OCI-LY3 (cell line): ENCODE measurements at regions not wholly inside any gene's neighbourhood (a gene's known extent, or its start where the extent isn't known, plus 50 kb on each side); places are given as distances from the start of the nearest gene placed in this dataset.

ENCODE experiments used
- H2AFZ ChIP-seq: fragments of 200-600, 300-600 bp; shearing (Covaris generic); 2 replicates; pipeline ENCODE4 v1.6.0; 2014; ENCODE audit warnings: antibody characterized with exemption, low read depth, low read length
- H3K27ac ChIP-seq: fragments of 200-600, 300-600 bp; sonication (generic); 2 replicates; pipeline ENCODE4 v1.5.1; 2014; ENCODE audit warnings: mild to moderate bottlenecking, low read length, moderate library complexity, mixed read lengths
- H3K27me3 ChIP-seq: fragments of 200-600, 300-600 bp; sonication (generic); 2 replicates; pipeline ENCODE4 v1.6.1; 2014; ENCODE audit warnings: low read depth, low read length, mixed read lengths
- H3K36me3 ChIP-seq: fragments of 200-600, 300-600 bp; sonication (generic); replicated peaks from 2 replicates; pipeline ENCODE3; 2014; ENCODE audit warnings: low read depth, low read length, mixed read lengths
- H3K4me1 ChIP-seq: fragments of 300-600, 200-600 bp; sonication (generic); 2 replicates; pipeline ENCODE4 v1.6.1; 2014; ENCODE audit warnings: low read length, mixed read lengths
- H3K4me2 ChIP-seq: fragments of 200-600, 300-600 bp; sonication (generic); 2 replicates; pipeline ENCODE4 v1.6.1; 2014; ENCODE audit warnings: low read length, mixed read lengths
- H3K4me3 ChIP-seq: fragments of 300-600, 200-600 bp; sonication (generic); 2 replicates; pipeline ENCODE4 v1.5.1; 2014; ENCODE audit warnings: antibody characterized with exemption, mild to moderate bottlenecking, low read length, moderate library complexity
- H3K79me2 ChIP-seq: fragments of 300-600, 200-600 bp; shearing (Covaris generic); 2 replicates; pipeline ENCODE4 v1.6.1; 2014; ENCODE audit warnings: mild to moderate bottlenecking, low read length, mixed read lengths
- H3K9ac ChIP-seq: fragments of 300-600, 200-600 bp; shearing (Covaris generic); 2 replicates; pipeline ENCODE4 v1.6.0; 2014; ENCODE audit warnings: mild to moderate bottlenecking, low read length, moderate library complexity
- H3K9me3 ChIP-seq: fragments of 200-600, 300-600 bp; shearing (Covaris generic); 2 replicates; pipeline ENCODE4 v1.6.1; 2014; ENCODE audit warnings: low read length, mixed read lengths; ENCODE audit not compliant: insufficient read depth
- H4K20me1 ChIP-seq: fragments of 200-600, 300-600 bp; sonication (generic); 2 replicates; pipeline ENCODE4 v1.6.1; 2016; ENCODE audit warnings: low read length, mixed read lengths; ENCODE audit not compliant: insufficient read depth
- CTCF ChIP-seq: fragments of 200-600, 300-600 bp; sonication (generic); IDR thresholded peaks from 2 replicates; pipeline ENCODE4 v1.5.1; 2014; ENCODE audit warnings: antibody characterized with exemption, low read length, low read depth
- EZH2phosphoT487 ChIP-seq: fragments of 200-600 bp; shearing (Covaris generic); IDR thresholded peaks from 2 replicates; pipeline ENCODE4 v1.6.1; 2018; ENCODE audit warnings: antibody characterized with exemption, mixed run types, low read depth

- Histone ChIP-seq H2AFZ (no peak overlapping the region), H3K9ac (no peak overlapping the region), H3K4me2 (no peak overlapping the region), H3K36me3 (no peaks in the 10 kb centered on the region), H3K4me3 (no peak overlapping the region), H3K79me2 (no peaks in the 10 kb centered on the region), H3K4me1 (no peaks in the 10 kb centered on the region), H4K20me1 (no peaks in the 10 kb centered on the region), H3K9me3 (no peaks in the 10 kb centered on the region), H3K27ac (no peak overlapping the region), H3K27me3 (no peaks in the 10 kb centered on the region)
- TF ChIP-seq EZH2phosphoT487 (no peak), CTCF (no peak)
Observed at GRCh38 chrX:81729269-81729777, 527.4 kb downstream of the SH3BGRL start.

- no peak overlapping the region for H3K4me2 ChIP-seq
Observed at GRCh38 chrX:81779701-81780100, 577.8 kb downstream of the SH3BGRL start.

GRCh38 chrX:81791086-81791485 is 589.2 kb downstream of the SH3BGRL start:
- Histone ChIP-seq H3K27ac (no peak overlapping the region), H3K9ac (no peak overlapping the region), H3K4me2 (no peak overlapping the region), H3K9me3 (no peaks in the 10 kb centered on the region), H3K27me3 (no peaks in the 10 kb centered on the region), H3K36me3 (no peaks in the 10 kb centered on the region), H4K20me1 (no peaks in the 10 kb centered on the region), H3K79me2 (no peaks in the 10 kb centered on the region), H3K4me3 (no peak overlapping the region), H3K4me1 (no peaks in the 10 kb centered on the region), H2AFZ (no peak overlapping the region)
- no peak for TF ChIP-seq EZH2phosphoT487
- no peak for TF ChIP-seq CTCF

More at GRCh38 chrX:81779701-81780100, 577.8 kb downstream of the SH3BGRL start:
- Histone ChIP-seq H3K4me1 (no peaks in the 10 kb centered on the region), H2AFZ (no peak overlapping the region), H3K27me3 (no peaks in the 10 kb centered on the region), H3K36me3 (no peaks in the 10 kb centered on the region), H3K4me3 (no peak overlapping the region), H3K9me3 (no peaks in the 10 kb centered on the region), H3K27ac (no peak overlapping the region), H3K9ac (no peak overlapping the region), H3K79me2 (no peaks in the 10 kb centered on the region), H4K20me1 (no peaks in the 10 kb centered on the region)
- TF ChIP-seq EZH2phosphoT487, result no peak
- no peak for TF ChIP-seq CTCF
